A673 (cell line): ENCODE measurements at regions not wholly inside any gene's neighbourhood (a gene's known extent, or its start where the extent isn't known, plus 50 kb on each side); places are given as distances from the start of the nearest gene placed in this dataset.

Experiments
- BruUV-seq: library from RNA; stranded (reverse); fragments of 400-500 nt; replicated peaks from 2 replicates; lab custom pipeline; 2021; lab: Mats Ljungman, UMichigan
- CTCF ChIA-PET: fragments of 300-600 bp; sonication (Branson Sonifier 250); formaldehyde crosslinking; loops from one replicate; lab custom pipeline; 2022; ENCODE audit warnings: antibody characterized with exemption; lab: Charles Lee
- POLR2A ChIA-PET: fragments of 300-600 bp; sonication (Branson Sonifier 250); formaldehyde crosslinking; loops from one replicate; lab custom pipeline; 2022; ENCODE audit warnings: antibody characterized with exemption; ENCODE audit not compliant: low non-redundant PET; lab: Charles Lee
- DNase-seq: peaks from one replicate; pipeline ENCODE4 v3.0.0-alpha.2; 2015; ENCODE audit warnings: low spot score
- H3K27ac ChIP-seq: fragments of 200-600 bp; sonication (generic); 2 replicates; pipeline ENCODE4 v1.5.1; 2016; ENCODE audit warnings: mixed run types, low read depth, mild to moderate bottlenecking, mixed read lengths, antibody characterized with exemption, low read length; ENCODE audit not compliant: poor library complexity, severe bottlenecking
- H3K27me3 ChIP-seq: fragments of 200-600 bp; sonication (generic); replicated peaks from 2 replicates; pipeline ENCODE4 v1.6.1; 2017; ENCODE audit warnings: mixed run types, low read depth, mild to moderate bottlenecking, mixed read lengths, antibody characterized with exemption, low read length; ENCODE audit not compliant: insufficient read depth, poor library complexity
- H3K36me3 ChIP-seq: fragments of 200-600 bp; sonication (generic); 2 replicates; pipeline ENCODE4 v1.6.1; 2016; ENCODE audit warnings: mixed run types, mild to moderate bottlenecking, mixed read lengths, antibody characterized with exemption, low read length; ENCODE audit not compliant: insufficient read depth, poor library complexity, severe bottlenecking
- H3K4me1 ChIP-seq: fragments of 200-600 bp; sonication (generic); 2 replicates; pipeline ENCODE4 v1.6.1; 2017; ENCODE audit warnings: mixed run types, mild to moderate bottlenecking, mixed read lengths, antibody characterized with exemption, low read length; ENCODE audit not compliant: insufficient read depth, poor library complexity, severe bottlenecking
- H3K4me3 ChIP-seq: fragments of 200-600 bp; sonication (generic); 2 replicates; pipeline ENCODE4 v1.5.1; 2016; ENCODE audit warnings: low read depth, mixed run types, mild to moderate bottlenecking, mixed read lengths, low read length; ENCODE audit not compliant: poor library complexity, severe bottlenecking
- H3K9me3 ChIP-seq: fragments of 200-600 bp; sonication (generic); 2 replicates; pipeline ENCODE4 v1.6.1; 2016; ENCODE audit warnings: mixed run types, low read depth, mild to moderate bottlenecking, mixed read lengths, antibody characterized with exemption, low read length; ENCODE audit not compliant: poor library complexity, severe bottlenecking
- EZH2 ChIP-seq: fragments of 200-600 bp; sonication (generic); IDR thresholded peaks from 2 replicates; pipeline ENCODE4 v1.6.1; 2017; ENCODE audit warnings: borderline replicate concordance, low read depth, mild to moderate bottlenecking, mixed read lengths, antibody characterized with exemption, low read length; ENCODE audit not compliant: poor library complexity, severe bottlenecking
- intact Hi-C: fragments of 100-400 bp; cut with micrococcal nuclease; formaldehyde crosslinking; loops from one replicate; pipeline ENCODE4 v1.10.0; 2022; ENCODE audit not compliant: unreplicated experiment
- TF ChIP-seq, protein P1 (sequence below): fragments of 300-800, 200-600 bp; sonication (generic); conservative IDR thresholded peaks from 2 replicates; pipeline ENCODE4 v1.5.1; 2017; ENCODE audit warnings: low read depth, mild to moderate bottlenecking, antibody characterized with exemption, low read length, moderate library complexity, mixed read lengths

DNA sequence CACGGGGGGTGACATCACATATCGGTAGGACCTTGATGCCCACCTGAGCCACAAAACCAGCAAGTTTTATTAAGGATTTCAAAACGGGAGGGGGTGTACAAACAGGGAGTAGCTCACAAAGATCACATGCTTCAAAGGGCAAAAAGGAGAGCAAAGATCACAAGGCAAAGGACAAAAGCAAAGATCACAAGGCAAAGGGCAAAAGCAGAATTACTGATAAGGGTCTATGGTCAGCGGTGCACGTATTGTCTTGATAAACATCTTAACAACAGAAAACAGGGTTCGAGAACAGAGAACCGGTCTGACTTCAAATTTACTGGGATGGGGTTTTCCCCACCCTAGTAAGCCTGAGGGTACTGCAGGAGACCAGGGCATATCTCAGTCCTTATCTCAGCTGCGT, 143.5 kb upstream of the LPP start:
- Histone ChIP-seq H3K27ac (no peak overlapping the region), H3K9me3 (no peaks in the 10 kb centered on the region), H3K4me3 (no peak overlapping the region), H3K27me3 (no peaks in the 10 kb centered on the region), H3K4me1 (no peaks in the 10 kb centered on the region), H3K36me3 (no peaks in the 10 kb centered on the region)
- CTCF ChIA-PET: no interaction called here
- TF ChIP-seq EZH2: no peak
- TF ChIP-seq, protein P1, sequence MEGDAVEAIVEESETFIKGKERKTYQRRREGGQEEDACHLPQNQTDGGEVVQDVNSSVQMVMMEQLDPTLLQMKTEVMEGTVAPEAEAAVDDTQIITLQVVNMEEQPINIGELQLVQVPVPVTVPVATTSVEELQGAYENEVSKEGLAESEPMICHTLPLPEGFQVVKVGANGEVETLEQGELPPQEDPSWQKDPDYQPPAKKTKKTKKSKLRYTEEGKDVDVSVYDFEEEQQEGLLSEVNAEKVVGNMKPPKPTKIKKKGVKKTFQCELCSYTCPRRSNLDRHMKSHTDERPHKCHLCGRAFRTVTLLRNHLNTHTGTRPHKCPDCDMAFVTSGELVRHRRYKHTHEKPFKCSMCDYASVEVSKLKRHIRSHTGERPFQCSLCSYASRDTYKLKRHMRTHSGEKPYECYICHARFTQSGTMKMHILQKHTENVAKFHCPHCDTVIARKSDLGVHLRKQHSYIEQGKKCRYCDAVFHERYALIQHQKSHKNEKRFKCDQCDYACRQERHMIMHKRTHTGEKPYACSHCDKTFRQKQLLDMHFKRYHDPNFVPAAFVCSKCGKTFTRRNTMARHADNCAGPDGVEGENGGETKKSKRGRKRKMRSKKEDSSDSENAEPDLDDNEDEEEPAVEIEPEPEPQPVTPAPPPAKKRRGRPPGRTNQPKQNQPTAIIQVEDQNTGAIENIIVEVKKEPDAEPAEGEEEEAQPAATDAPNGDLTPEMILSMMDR: no peak
- BruUV-seq: no TSS peak
- intact Hi-C loops: no loop called here
- POLR2A ChIA-PET: no interaction called here
- DNase-seq: no peak

DNA sequence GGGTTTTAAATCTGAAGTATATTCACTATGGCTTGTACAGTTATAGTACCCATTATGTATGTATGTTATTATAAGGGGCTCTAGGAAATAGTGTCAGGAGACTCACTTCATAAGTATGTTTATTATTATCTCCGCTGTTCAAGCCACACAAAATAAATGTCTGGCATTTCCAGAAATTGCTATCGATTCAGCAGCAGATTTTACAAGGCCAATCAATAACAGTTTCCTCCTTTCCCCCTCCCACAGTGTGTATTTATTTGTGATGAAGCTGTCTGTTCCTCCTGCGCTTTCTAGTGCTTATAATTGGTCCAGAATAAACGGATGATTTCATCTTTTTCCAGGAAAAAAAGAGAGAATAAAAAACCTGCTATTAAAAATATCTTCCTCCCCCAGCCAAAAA, 134.2 kb upstream of the LPP start:
- Histone ChIP-seq H3K27me3 (no peaks in the 10 kb centered on the region), H3K27ac (no peak overlapping the region), H3K9me3 (no peaks in the 10 kb centered on the region), H3K36me3 (no peaks in the 10 kb centered on the region), H3K4me3 (no peak overlapping the region), H3K4me1 (no peaks in the 10 kb centered on the region)
- POLR2A ChIA-PET: no interaction called here
- no peak for DNase-seq
- intact Hi-C loops: no loop called here
- CTCF ChIA-PET: no interaction called here
- no TSS peak for BruUV-seq
- no peak for TF ChIP-seq EZH2
- TF ChIP-seq, protein P1: no peak

DNA sequence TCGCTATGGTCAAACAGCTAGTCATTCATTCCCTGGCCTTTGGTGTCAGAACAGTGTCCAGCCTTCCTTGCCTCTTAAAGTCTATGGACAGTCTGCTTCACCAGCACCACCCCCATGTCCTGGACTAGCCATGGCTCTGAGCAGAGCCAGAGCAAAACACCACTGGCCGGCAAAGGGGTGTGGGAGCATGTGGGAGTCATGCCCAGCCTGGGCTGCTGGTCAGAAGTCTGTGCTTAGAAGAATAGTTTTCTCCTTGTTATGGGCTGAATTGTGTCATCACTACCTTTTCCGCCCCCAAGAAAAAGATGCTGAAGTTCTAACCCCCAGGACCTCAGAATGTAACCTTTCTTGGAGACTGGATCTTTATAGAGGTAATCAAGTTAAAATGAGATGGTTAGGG, 132.9 kb upstream of the LPP start:
- POLR2A ChIA-PET: no interaction called here
- no peak overlapping the region for H3K4me3 ChIP-seq
- no peak for DNase-seq
- no peak for TF ChIP-seq EZH2
- TF ChIP-seq, protein P1: no peak
- BruUV-seq: no TSS peak
- H3K9me3 ChIP-seq: no peaks in the 10 kb centered on the region
- intact Hi-C loops: no loop called here
- H3K27ac ChIP-seq: no peak overlapping the region
- no peaks in the 10 kb centered on the region for H3K4me1 ChIP-seq
- CTCF ChIA-PET: no interaction called here
- H3K27me3 ChIP-seq: no peaks in the 10 kb centered on the region
- H3K36me3 ChIP-seq: no peaks in the 10 kb centered on the region
